HG02884 (cell line): ENCODE measurements at regions not wholly inside any gene's neighbourhood (a gene's known extent, or its start where the extent isn't known, plus 50 kb on each side); places are given as distances from the start of the nearest gene placed in this dataset.

ENCODE experiments used
- ATAC-seq: cut with Tn5 transposase; IDR thresholded peaks from one replicate; pipeline ENCODE4 v1.9.1; 2021; ENCODE audit warnings: mild to moderate bottlenecking, moderate library complexity; ENCODE audit not compliant: unreplicated experiment

- no peak for ATAC-seq
Observed at GRCh38 chr22:25390297-25391240, 171.1 kb downstream of the CRYBB2 start.

- no peak for ATAC-seq
Observed at GRCh38 chr22:25392584-25392983, 171.9 kb upstream of the GRK3 start.

DNA sequence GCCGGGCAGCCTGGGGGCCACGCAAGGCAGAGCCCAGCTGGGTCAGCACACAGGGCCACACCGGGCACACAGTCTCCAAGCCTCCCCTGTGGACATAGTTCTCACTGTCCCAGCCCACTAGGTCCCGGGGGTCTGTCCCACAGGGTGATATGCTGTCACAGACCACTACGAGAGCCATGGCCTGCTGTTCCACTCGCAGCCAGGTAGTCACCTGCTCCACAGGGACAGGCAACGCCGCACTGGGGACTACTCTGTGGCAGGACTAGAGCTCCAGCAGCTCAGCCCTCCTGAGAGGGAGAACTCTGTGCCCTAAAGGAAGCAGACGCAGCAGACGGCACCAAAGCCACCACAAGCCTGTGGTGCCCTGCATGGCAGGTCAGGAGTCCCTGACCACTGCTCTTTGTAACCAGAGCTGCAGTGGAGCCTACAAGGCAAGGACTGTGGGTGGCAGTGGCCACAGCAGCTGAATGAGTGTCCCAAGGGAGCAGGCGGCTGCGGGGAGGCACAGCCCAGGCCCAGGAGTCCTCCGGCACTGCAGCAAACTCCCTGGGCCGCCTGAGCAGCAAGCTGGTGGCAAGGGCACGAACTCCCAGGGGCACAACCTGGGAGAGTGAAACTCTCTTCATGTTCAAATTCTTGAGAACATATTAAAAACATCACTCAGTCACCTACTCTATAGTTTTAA, 171.2 kb upstream of the GRK3 start:
- ATAC-seq = no peak

GRCh38 chr22:25395468-25395867, 169.0 kb upstream of the GRK3 start:
- no peak for ATAC-seq

DNA sequence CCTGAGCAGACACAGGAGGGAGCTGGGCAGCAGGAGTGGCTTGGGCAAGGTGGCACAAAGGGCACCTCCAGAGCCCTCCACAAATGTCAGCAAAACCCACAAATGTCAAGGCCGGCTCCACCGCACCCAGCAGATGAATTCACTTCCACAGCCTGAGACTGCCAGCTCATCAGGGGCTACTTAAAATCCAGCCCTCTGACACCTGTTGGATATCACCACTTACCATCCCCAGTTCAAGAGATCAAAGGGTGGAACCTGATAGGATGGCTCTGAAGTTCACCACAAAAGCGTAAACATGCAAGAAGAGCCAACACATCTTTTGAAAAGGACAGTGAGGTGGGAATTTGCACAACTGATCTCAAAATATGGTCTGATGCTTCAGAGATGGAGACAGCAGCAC, 168.6 kb upstream of the GRK3 start:
- no peak for ATAC-seq

- ATAC-seq = no peak
Observed at GRCh38 chr22:25396615-25397200, 167.8 kb upstream of the GRK3 start.

- ATAC-seq = no peak
Observed at GRCh38 chr22:25397616-25398015, 166.9 kb upstream of the GRK3 start.

- ATAC-seq = peak; percentile 65
Observed at GRCh38 chr22:25398591-25399062, 165.8 kb upstream of the GRK3 start.

DNA sequence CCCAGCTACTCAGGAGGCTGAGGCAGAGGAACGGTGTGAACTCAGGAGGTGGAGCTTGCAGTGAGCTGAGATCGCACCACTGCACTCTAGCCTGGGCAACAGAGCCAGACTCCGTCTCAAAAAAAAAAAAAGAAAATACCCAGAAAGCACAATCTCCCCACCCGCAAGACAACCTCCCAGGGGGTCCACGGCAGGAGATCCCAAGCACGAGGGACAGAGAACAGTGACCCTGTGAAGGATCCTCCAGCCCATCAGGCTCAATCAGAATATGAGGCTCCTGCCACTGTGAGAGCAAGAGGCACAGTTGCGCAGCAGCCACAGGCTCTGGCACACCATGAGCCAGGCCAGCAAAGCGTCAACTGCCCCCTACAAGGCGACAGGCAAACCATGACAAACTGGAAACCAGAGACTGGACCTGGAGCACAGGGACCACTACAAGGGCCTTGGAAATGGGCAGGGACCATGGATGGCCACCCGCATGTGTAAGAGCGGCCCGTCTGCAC, 164.8 kb upstream of the GRK3 start:
- no peak for ATAC-seq

DNA sequence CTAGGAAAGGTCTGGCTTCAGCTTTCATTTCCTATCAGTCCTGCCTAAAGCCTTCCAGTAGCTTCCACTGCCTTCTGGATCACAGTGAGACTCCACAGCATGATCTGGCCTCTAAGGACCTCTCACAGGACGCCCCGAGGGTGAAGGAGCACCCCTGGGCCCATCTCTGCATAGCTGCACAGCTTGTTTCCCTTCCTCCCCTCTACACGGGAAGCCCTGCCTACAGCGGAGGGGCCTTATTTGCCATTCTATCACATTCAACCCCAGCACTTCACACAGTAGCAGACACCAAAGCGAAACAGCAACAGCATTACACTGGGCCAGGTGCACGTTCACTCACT, 162.3 kb upstream of the GRK3 start:
- no peak for ATAC-seq

DNA sequence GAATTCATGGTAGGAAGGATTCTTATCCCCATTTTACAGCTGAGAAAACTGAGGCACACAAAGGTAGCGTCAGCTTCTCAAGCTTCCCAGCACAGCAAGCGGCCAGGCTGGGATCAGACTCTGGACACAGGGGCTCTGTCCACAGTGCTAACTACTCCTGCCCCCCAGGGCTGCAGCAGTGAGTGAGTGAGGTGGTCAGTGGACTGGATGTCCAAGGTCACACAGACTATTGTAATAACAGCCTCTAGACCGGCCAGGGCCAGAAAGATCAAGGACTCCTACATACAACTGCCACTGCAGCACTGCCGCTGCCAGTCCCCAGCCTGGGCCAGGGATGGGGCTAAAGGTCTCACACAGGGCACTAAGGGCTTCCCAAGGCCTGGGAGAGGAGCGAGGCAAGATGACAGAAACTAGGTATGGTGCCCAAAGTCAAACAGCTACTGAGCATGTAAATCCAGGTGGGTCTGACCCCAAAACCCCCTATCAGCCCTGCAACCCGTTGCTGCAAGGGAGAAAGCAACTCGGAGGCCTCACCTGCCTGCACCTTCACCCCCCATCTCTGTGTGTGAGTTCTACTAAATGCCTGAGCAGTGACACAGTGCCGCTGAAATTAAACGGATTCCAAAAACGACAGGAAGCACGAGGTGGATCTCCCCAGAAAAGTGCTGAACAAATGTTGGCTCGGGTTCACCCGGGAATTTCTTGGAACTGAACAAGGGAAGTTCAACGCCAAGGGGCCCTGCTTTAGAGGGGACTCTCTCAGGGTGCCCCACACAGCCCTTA, 161.8 kb upstream of the GRK3 start:
- no peak for ATAC-seq

- no peak for ATAC-seq
Observed at GRCh38 chr22:25403284-25403810, 161.1 kb upstream of the GRK3 start.

DNA sequence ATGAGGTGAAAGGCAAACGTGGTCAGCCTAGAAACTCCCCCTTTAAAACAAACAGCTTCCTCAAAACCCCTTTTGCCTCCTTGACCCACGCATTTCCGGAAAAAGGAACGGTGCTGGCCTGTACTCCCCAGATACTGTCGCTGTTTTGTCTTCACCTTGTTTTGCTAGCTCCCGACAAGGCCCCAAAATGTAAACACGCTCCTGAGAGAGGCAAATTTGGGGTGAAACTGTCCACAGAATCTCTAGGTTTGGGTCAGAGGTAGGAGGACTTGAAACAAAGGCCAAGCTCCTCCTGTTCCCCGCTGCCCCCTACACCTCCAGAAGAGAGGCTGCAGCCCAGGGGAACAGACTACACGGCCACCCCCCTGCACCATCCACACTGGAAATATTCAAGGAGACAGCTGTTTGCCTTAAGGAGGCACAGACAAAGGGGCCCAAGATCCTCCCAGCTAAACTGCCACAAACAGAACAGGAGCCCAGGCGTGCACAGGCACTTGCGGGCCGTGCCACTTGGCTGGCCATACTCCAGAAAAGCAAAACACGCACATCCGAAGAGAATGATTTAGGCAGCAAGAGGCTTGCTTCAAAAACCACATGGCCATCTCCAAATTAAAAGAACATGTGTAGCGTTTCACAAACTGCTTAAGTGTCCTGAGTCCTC, 160.5 kb upstream of the GRK3 start:
- ATAC-seq = no peak

DNA sequence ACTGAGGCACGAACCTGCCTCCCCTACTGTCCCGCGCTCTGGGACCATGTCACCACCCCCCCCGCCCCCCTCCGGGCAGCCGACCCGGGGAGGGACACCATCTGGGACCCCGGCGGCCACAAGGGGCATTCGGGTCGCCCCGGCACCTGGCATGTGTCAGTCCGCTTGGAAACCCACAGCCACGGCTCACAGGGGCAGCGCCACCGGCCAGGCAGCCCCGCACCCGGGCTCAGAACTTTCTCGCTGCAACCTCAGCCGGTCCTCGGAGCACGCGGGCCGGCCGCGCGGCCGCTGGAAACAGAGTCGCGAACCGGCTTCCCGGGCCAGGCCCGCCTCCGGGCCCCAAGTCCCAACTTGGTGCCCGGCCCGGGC, 159.9 kb upstream of the GRK3 start:
- no peak for ATAC-seq

GRCh38 chr22:25404928-25405816, 159.3 kb upstream of the GRK3 start:
- no peak for ATAC-seq

GRCh38 chr22:25405841-25406509, 158.5 kb upstream of the GRK3 start:
- ATAC-seq = no peak

- no peak for ATAC-seq
Observed at GRCh38 chr22:25406510-25407210, 157.8 kb upstream of the GRK3 start.
